ENCODE measurements at regions not wholly inside any gene's neighbourhood (a gene's known extent, or its start where the extent isn't known, plus 50 kb on each side); places are given as distances from the start of the nearest gene placed in this dataset.

- TF ChIP-seq CTCF (IDR thresholded peaks at IDR 0.05) (no peak), ZFX (IDR thresholded peaks at IDR 0.05; ENCODE audit: borderline replicate concordance) (no peak)
These were observed 171.8 kb upstream of the TNC start for GRCh38 chr9:115289757-115290208.

Data from 22Rv1 (cell line).